ENCODE measurements at regions not wholly inside any gene's neighbourhood (a gene's known extent, or its start where the extent isn't known, plus 50 kb on each side); places are given as distances from the start of the nearest gene placed in this dataset.
"Not testable (repeated sequence)": the region's sequence is repeated elsewhere in the genome, so short reads cannot be mapped to it uniquely, and the experiment has no call there.

DNA sequence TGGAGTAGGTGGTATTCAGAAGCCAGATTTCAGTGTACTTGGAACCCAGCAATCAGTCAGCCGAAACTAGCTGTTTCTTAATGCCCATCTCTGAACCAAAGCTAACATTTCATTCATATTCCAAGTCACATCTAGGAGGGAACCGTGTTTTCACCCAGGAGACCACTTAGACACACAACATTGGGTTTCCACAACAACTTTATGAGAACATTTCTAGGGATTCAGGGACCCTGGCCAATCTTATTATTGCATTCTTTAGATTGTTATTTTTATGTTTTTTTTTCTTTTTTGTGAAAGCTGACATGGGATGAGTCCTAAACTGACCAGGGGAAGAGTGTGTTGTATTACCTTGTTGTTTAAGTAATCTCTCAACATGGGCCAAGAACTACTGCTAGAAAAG is 72.5 kb upstream of the KIAA0040 start:
- no peak for DNase-seq (ENCODE audit: insufficient read length, low spot score)
- FAIRE-seq, result no peak

DNA sequence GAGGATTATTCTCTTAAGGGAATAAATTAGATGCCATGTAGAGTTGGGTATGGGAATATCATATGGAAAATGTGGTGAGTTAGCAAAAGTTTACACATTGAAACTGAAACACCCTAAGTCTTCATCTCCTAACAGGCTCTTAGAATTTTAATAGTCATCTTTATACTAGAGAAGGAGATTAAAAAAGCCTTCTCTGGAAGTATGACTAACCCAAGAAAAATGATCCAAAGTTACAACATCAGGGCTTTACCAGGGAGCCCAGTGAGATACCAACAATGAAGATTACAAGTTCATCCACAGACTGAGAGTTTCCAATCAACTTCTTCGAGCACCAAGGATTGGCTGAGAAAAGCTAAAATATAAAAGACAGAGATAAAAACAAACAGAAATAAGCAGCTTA is 70.0 kb upstream of the KIAA0040 start:
- DNase-seq (ENCODE audit: insufficient read length, low spot score) (no peak), FAIRE-seq (no peak)

DNA sequence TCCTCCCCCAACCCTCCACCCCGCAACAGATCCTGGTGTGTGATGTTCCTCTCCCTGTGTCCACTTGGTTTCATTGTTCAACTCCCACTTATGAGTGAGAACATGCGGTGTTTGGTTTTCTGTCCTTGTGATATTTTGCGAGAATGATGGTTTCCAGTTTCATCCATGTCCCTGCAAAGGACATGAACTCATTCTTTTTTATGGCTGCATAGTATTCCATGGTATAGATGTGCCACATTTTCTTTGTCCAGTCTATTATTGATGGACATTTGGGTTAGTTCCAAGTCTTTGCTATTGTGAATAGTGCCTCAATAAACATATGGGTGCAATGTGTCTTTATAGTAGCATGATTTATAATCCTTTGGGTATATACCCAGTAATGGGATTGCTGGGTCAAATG is 63.7 kb upstream of the KIAA0040 start:
- not testable (repeated sequence) for DNase-seq (ENCODE audit: insufficient read length, low spot score); FAIRE-seq

DNA sequence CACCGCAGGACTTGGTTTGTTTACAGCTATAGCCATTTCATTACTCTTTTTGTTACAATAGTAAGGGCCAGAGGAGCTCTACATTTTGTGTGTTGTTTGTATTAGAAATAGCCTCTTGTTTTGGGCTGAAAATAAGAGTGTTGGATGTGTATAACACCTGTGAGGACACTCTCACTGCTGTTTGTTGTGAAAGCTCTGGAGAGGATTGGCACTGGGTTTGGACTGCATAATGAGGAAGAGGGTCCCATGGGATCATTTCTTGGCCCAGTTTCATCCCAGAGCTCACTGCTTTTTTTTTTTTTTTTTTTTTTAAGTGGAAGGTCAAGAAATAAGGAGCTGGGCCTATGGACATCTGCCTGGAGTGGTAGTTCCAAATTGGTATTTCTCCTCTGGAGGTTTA is 61.6 kb upstream of the KIAA0040 start:
- DNase-seq (ENCODE audit: insufficient read length, low spot score) (no peak), FAIRE-seq (no peak)

DNA sequence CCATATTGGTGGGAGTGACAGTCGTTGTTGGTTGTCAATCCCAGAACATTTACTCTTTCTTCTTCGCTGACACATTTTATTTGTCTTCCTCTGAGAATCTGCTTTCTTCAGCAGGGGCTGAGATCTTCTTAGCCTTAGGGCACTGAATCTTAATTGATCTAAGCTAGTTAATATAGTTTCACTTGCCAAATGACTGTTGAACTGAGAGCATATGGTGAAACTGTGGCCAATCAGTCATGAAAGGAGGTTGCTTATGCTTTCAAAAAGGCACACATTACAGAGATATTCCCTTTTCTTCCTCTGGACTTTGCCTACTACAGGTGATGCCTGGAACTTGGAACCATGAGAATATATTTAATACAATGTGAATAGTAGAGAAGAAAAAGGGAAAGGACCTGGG is 60.0 kb upstream of the KIAA0040 start:
- FAIRE-seq, result no peak
- DNase-seq (ENCODE audit: insufficient read length, low spot score), result no peak

DNA sequence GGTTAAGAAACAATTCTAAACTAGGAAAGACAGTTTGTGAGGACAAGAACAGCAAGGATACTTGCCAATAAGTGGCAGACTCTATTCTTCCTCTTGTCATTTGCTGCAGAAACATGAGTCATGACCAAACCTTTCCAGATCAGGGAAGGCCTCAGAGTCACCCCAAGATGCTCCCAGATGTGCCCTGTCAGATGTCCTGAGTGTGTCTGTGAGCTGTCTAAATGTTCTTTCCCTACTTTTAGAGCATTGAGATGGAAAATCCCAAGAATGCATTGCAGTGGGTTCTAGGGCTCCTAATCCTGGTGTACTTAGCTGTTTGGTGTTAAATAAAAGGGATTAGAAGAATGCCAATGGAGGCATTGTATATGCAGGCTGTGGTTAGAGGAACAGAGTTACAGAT is 57.5 kb upstream of the KIAA0040 start:
- DNase-seq (ENCODE audit: insufficient read length, low spot score) (no peak), FAIRE-seq (no peak)

DNA sequence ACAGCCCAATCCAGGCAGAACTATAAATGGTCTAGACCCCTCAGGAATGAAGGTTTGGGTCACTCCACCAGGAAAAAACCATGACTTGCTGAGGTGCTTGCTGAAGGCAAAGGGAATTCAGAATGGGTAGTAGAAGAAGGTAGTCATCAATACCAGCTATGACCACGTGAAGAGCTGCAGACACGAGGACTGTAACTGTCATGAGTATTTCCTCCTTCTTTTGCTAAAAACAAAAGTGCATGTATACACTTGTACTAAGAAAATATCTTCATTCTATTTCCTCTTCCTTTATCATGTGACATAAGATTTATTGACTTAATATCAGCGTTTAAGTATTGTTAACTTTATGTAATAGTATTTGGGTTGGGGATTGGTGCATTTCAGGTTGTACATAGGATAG is 55.5 kb upstream of the KIAA0040 start:
- FAIRE-seq; DNase-seq (ENCODE audit: insufficient read length, low spot score): not testable (repeated sequence)

DNA sequence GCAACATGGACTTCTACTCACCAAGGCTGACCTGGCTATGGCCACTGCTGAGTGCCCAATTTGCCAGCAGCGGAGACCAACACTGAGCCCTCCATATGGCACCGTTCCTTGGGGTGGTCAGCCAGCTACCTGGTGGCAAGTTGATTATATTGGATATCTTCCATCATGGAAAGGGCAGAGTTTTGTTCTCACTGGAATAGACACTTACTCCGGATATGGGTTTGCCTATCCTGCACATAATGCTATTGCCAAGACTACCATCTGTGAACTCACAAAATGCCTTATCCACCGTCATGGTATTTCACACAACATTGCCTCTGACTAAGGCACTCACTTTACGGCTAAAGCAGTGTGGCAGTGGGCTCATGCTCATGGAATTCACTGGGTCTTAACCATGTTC is 54.5 kb upstream of the KIAA0040 start:
- DNase-seq (ENCODE audit: insufficient read length, low spot score); FAIRE-seq: not testable (repeated sequence)

DNA sequence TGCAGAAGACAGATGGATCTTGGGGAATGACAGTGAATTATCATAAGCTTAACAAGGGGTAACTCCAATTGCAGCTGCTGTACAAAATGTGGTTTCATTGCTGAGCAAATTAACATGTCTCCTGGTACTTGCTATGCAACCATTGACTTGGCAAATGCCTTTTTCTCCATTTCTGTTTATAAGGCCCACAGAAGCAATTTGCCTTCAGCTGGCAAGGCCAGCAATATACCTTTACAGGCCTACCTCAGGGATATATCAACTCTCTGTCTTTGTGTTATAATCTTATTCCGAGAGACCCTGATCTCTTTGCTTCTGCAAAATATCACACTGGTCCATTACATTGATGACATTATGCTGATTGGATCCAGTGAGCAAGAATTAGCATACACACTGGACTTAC is 52.7 kb upstream of the KIAA0040 start:
- no peak for DNase-seq (ENCODE audit: insufficient read length, low spot score)

DNA sequence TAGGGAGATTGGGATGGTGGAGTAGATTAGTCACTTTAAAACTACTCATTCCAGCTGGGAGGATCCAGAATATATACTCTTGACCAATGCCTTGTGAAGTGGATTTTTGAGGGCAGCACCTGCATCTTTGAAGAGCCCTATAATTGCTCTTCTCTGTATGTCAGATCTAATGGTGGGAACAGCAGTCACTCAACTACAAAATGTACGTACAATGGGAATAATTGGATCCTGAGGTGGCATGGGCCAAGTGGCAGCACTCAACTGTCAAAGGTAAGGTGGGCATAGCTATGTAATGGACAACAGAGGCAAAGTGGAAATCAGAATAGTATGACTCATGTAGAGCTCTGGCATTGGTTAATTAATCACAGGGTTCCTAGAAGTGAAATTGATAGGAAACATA is 51.6 kb upstream of the KIAA0040 start:
- DNase-seq (ENCODE audit: insufficient read length, low spot score) (no peak), FAIRE-seq (peak; percentile 26)

More for the DNA sequence above, 52.7 kb upstream of the KIAA0040 start:
- no peak for FAIRE-seq
